ENCODE measurements at regions not wholly inside any gene's neighbourhood (a gene's known extent, or its start where the extent isn't known, plus 50 kb on each side); places are given as distances from the start of the nearest gene placed in this dataset.

DNA sequence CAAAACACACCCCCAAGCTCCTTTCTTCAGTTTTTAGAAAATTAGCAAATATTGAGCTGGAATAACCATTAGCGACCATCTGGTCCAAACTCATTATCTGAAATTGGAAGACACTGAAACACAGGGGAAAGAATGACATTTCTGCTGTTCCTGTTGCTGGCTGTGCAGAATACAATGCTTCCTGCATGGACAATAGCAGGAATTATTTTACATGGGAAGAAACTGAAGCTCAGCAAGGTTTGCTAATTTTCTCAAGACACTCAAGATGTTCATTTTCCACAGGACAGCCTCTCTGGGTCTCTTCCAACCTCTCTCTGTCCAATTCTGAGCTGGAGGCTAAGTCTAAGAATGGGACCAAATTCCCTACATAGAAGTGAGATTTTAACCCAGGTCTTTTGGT lies 81.9 kb upstream of the TNS3 start:
- TF ChIP-seq CTCF (conservative IDR thresholded peaks at IDR 0.05) (no peak), ZFX (IDR thresholded peaks at IDR 0.05) (no peak)

Measured in C4-2B (cell line).